Left ventricle myocardium inferior (tissue), 1 donor: ENCODE measurements at regions not wholly inside any gene's neighbourhood (a gene's known extent, or its start where the extent isn't known, plus 50 kb on each side); places are given as distances from the start of the nearest gene placed in this dataset.
A peak's percentile ranks its signal among the peaks of the same experiment; 100 is the strongest.
"Not testable (repeated sequence)": the region's sequence is repeated elsewhere in the genome, so short reads cannot be mapped to it uniquely, and the experiment has no call there.

Experiments
- DNase-seq: peaks from one replicate; pipeline ENCODE4 v3.0.0-alpha.2; 2020
- H3K27ac ChIP-seq: fragments of 200-600 bp; replicated peaks from 2 replicates; pipeline ENCODE4 v1.8.0; 2021
- H3K27me3 ChIP-seq: fragments of 200-600 bp; 2 replicates; pipeline ENCODE4 v1.8.0; 2021; ENCODE audit warnings: low read depth
- H3K36me3 ChIP-seq: fragments of 200-600 bp; 2 replicates; pipeline ENCODE4 v1.8.0; 2021
- H3K4me1 ChIP-seq: fragments of 200-600 bp; 2 replicates; pipeline ENCODE4 v1.8.0; 2021
- H3K4me3 ChIP-seq: fragments of 200-600 bp; 2 replicates; pipeline ENCODE4 v1.8.0; 2021; ENCODE audit warnings: mild to moderate bottlenecking, moderate library complexity
- H3K9me3 ChIP-seq: fragments of 200-600 bp; replicated peaks from 2 replicates; pipeline ENCODE4 v1.8.0; 2021
- CTCF ChIP-seq: fragments of 200-600 bp; IDR thresholded peaks from 2 replicates; pipeline ENCODE4 v1.8.0; 2021; ENCODE audit warnings: antibody characterized with exemption, mild to moderate bottlenecking, borderline replicate concordance
- intact Hi-C: fragments of 100-400 bp; cut with micrococcal nuclease; formaldehyde crosslinking; loops from one replicate; pipeline ENCODE4 v1.11.0; 2022
- donor health status: DM: no; HTN: yes; CAD: no; lungs with severe emphysema.

- TF ChIP-seq CTCF = peak; percentile 75
- Histone ChIP-seq H3K4me1 (peaks cover 15% of the 10 kb centered on the region), H3K4me3 (peak overlapping the region; percentile 66), H3K9me3 (no peaks in the 10 kb centered on the region), H3K27ac (peak overlapping the region; percentile 93), H3K36me3 (no peaks in the 10 kb centered on the region), H3K27me3 (no peaks in the 10 kb centered on the region)
- peak; percentile 91 for DNase-seq
- intact Hi-C loops = no loop called here
Measured at GRCh38 chr17:20908313-20909267, 134.2 kb downstream of the USP22 start.

- no peak for TF ChIP-seq CTCF
- no peaks in the 10 kb centered on the region for H3K4me1 ChIP-seq
- H3K4me3 ChIP-seq = no peak overlapping the region
- no peaks in the 10 kb centered on the region for H3K27me3 ChIP-seq
- H3K9me3 ChIP-seq = no peaks in the 10 kb centered on the region
- no peaks in the 10 kb centered on the region for H3K36me3 ChIP-seq
- no peak for DNase-seq
- no peak overlapping the region for H3K27ac ChIP-seq
- intact Hi-C loops = no loop called here
Measured at GRCh38 chr17:20914658-20915057, 128.2 kb downstream of the USP22 start.

- Histone ChIP-seq H3K27ac (no peak overlapping the region), H3K9me3 (no peaks in the 10 kb centered on the region), H3K4me3 (peak overlapping the region; percentile 26), H3K27me3 (no peaks in the 10 kb centered on the region), H3K4me1 (no peaks in the 10 kb centered on the region), H3K36me3 (no peaks in the 10 kb centered on the region)
- intact Hi-C loops = no loop called here
- DNase-seq = no peak
- TF ChIP-seq CTCF = no peak
Measured at GRCh38 chr17:20916383-20916782, 126.4 kb downstream of the USP22 start.

DNA sequence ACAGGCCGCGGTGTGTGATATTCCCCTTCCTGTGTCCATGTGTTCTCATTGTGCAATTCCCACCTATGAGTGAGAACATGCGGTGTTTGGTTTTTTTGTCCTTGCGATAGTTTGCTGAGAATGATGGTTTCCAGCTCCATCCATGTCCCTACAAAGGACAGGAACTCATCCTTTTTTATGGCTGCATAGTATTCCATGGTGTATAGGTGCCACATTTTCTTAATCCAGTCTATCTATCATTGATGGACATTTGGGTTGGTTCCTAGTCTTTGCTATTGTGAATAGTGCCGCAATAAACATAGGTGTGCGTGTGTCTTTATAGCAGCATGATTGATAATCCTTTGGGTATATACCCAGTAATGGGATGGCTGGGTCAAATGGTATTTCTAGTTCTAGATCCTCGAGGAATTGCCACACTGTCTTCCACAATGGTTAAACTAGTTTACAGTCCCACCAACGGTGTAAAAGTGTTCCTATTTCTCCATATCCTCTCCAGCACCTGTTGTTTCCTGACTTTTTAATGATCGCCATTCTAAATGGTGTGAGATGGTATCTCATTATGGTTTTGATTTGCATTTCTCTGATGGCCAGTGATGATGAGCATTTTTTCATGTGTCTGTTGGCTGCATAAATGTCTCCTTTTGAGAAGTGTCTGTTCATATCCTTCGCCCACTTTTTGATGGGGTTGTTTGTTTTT, 125.1 kb downstream of the USP22 start:
- H3K36me3 ChIP-seq, intact Hi-C loops, DNase-seq, H3K27me3 ChIP-seq, H3K4me1 ChIP-seq, H3K9me3 ChIP-seq, H3K27ac ChIP-seq, H3K4me3 ChIP-seq: not testable (repeated sequence)

DNA sequence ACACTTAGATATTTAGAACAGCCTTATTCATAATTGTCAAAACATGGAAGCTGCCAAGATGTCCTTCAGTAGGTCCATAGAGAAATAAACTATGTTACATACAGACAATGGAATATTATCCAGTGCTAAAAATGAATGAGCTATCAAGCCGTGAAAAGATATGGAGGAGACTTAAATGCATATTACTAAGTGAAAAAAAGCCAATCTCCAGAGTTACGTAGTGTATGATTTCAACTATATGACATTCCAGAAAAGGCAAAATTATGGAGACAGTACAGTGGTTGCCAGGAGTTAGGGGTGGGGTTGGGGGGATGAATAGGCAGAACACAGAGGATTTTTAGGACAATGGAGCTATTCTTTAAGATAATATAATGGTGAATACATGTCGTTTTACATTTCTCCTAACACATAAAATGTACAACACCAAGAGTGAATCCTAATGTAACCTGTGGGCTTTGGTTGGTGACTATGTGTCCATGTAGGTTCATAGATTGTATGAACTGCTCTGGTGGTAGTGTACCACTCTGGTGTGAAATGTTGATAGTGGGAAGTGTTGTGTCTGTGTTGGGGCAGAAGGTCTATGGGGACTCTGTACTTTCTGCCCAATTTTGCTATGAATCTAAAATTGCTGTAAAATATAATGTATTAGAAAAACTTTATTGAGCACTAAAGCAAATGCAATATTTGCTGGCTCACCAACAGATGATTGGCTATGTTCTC, 122.6 kb downstream of the USP22 start:
- intact Hi-C loops = no loop called here
- H3K36me3 ChIP-seq = no peaks in the 10 kb centered on the region
- no peak for DNase-seq
- TF ChIP-seq CTCF = no peak
- H3K4me1 ChIP-seq = peaks cover 7% of the 10 kb centered on the region
- H3K27ac ChIP-seq = peak overlapping the region; percentile 74
- H3K27me3 ChIP-seq = no peaks in the 10 kb centered on the region
- H3K4me3 ChIP-seq = no peak overlapping the region
- no peaks in the 10 kb centered on the region for H3K9me3 ChIP-seq
